ENCODE measurements at regions not wholly inside any gene's neighbourhood (a gene's known extent, or its start where the extent isn't known, plus 50 kb on each side); places are given as distances from the start of the nearest gene placed in this dataset.

DNA sequence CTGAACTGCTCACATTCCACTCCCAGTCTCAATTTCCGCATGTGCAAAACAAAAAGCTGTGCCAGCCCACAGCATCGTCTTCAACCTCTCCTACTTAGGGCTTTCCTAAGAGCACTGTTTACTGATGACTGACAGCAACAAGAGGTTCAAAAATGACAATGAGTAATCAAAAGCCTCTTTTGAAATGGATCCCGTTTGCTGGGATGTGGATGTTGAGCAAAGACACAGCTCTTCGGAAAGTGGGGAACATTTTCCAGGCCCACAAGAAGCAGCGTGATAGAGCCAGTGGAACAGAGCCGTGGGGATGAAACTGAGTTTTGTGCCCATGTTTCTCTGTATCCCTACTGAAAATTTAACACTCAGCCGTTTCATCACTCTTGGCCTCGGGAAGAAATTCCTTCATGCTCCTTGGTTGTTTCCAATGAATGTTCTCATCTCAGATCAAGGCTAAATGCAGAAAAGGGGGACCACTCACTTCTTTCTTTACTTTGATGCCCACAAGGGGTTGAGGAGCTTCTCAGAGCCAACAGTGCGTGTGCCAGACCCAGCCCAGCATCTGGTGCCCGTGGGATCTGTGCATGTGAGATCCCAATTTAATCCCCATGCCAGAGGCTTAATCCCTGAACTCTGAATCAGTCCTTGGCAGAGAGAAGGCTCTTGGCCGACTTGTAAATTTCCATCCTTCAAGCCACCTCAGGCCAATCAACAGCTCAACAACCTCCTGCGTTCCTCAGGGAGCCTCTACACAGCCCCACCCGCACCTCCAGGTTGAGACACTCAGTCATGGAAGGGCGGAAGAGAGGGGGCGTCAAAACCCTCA is 230.2 kb upstream of the DAPK1 start:
- Mint-ChIP-seq H3K4me3 (no peak overlapping the region), H3K27ac (no peak overlapping the region), H3K27me3 (no peaks in the 10 kb centered on the region), H3K4me1 (no peaks in the 10 kb centered on the region), H3K9me3 (no peaks in the 10 kb centered on the region), H3K36me3 (no peaks in the 10 kb centered on the region)
- ATAC-seq: no peak

DNA sequence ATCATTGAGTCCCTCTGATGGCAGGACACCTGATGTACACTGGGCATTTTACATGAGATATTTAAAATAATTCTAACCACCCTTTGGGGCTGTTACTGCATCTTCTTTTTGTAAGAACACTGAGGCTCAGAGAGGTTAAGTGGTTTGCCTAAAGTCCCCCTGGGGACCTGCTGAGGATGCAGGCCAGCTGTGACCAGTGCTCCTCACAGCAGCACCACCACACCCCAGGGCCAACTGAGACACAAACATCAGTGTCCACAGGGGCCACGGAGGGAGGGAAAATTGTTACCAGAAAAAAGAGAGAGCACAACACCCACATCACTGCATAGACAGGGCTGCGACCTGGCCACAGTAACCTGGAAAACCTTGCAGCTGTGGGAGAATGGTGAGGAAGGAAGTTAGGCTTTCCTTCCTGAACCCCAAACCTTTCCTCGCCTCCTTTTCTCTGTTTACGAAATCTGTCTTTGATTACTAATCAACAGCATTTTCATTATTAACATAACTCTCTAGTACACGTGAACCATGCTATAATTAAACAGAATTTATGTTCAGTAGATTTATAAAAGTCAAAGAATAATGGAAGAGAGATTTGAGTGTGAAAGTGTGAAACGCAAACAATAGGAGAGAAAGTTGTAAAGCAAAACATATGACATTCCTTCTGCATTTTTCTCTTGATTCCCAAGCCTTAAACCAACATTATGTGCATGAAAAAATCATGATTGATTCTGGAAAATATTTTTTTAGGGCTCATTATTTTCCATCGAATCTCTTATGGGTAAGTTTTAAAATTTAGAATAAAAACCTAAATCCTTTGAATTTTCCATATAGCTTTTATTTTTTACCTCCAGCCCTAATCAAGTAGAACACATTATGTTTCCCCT is 228.1 kb upstream of the DAPK1 start:
- Mint-ChIP-seq H3K9me3 (no peaks in the 10 kb centered on the region), H3K4me3 (no peak overlapping the region), H3K4me1 (no peaks in the 10 kb centered on the region), H3K36me3 (no peaks in the 10 kb centered on the region), H3K27ac (no peak overlapping the region), H3K27me3 (no peaks in the 10 kb centered on the region)
- no peak for ATAC-seq

DNA sequence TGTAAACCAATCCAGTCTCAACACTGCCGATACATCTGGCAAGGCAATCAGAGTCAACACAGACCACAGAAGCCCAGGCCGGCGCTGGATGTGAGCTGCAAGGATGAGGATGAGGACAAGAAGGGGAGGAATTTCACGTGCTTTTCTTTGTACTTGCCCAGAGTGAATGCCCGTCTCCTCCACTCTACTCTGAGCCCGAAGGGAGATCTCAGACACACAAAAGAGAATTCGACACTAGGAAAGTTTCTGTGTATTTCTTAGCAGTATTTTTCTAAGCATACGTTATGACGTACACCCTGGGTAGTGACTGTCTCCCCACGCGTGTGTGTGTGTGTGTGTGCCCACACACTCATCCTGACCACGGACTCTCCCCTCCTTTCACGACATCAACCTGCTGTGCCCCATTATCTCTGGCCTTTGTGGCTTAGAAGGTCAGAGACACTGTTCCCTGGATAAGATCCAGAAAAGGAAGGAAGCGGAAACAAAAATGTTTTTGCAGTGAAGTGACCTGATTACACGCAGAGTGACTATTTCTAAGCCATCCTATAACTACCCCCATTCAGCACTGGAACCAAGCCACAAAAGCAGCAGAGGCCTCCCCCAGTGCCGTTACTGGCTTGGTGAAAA is 227.3 kb upstream of the DAPK1 start:
- H3K27ac Mint-ChIP-seq: no peak overlapping the region
- no peak overlapping the region for H3K4me3 Mint-ChIP-seq
- no peaks in the 10 kb centered on the region for H3K27me3 Mint-ChIP-seq
- no peak for ATAC-seq
- H3K4me1 Mint-ChIP-seq: no peaks in the 10 kb centered on the region
- H3K9me3 Mint-ChIP-seq: no peaks in the 10 kb centered on the region
- no peaks in the 10 kb centered on the region for H3K36me3 Mint-ChIP-seq

DNA sequence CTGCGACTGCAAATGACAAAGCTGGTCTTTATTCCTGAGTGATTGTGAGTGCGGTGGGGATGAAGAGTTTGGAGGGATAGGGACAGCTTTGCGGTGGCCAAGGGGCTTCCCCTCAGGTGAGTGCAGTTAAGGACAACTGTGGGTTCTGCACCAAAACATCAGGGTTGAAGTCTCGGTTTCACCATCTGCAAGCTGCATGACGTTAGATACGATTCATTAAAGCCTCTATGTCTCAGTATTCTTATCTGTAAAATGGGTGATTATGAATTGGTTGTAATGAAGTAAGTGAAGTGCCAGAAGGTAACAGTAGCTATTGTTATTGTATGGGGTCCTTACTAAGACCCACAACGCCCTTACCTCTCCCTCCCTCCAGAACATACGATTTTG is 226.8 kb upstream of the DAPK1 start:
- Mint-ChIP-seq H3K4me3 (no peak overlapping the region), H3K27ac (no peak overlapping the region), H3K4me1 (no peaks in the 10 kb centered on the region), H3K27me3 (no peaks in the 10 kb centered on the region), H3K36me3 (no peaks in the 10 kb centered on the region), H3K9me3 (no peaks in the 10 kb centered on the region)
- no peak for ATAC-seq

DNA sequence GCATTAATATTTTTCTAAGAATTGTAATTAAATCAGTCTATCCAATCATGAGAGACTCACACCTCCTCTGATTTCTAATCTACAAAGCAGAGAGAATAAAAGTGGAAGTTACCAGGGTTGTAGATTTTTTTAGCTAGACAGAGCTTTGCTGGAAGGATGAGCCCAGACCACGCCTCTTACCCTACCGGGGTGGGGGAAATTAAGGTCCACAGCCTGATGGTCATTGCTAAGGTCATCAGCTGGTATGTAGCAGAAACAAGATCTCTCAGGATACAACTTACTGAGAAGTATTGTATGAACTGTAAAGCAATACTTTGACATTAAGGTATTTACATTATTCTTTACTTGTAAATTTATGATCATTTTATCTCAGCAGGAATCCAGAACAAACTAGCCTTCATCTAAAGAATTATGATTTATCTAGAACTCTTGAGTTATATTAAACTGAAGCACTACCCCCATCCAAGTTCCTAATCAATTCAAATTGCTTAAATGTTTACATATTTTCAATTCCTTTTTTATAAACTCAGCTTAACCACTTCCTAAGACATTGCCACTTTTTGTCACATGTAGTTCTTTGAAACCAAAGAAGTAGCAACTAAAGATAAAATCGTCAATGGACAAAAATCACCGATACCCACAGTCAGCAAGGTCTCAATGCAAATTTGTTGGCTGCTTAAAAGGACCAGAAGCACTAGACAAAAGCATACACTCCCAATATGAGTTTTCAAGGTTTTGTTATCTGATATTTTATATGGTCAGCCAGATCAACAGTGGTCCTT is 225.8 kb upstream of the DAPK1 start:
- no peak overlapping the region for H3K4me3 Mint-ChIP-seq

DNA sequence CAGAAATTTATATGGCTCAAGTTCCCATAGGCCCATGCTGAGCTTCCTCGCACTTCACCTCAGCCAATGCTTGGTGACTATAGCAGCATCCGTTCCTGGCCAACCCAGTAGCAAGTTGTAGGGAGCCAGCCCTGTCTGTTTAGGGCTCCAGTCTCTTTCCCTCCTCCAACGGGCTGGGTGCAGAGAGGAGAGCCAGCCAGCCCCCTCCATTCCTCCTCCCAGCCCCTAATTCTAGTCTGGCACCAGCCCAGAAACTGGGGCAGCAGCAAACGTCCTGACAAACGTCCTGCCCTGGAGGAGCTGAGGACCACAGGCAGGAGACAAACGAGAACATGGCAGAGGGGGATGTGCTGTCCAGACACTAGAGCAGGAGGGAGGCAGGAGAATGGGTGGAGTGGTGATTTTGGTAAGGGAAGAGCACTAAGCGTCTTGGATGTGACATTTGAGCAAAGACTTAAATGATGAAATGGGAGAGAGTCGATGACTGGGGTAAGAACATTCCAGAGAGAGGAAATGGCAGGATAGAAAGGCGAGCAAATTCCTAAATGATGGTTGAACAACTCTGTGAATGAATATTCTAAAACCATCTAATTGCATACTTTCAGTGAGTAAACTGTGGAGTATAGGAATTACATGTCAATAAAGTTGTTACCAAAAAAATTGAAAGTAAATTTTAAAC is 222.5 kb upstream of the DAPK1 start:
- Mint-ChIP-seq H3K9me3 (no peaks in the 10 kb centered on the region), H3K36me3 (no peaks in the 10 kb centered on the region), H3K27me3 (no peaks in the 10 kb centered on the region), H3K4me3 (no peak overlapping the region), H3K27ac (no peak overlapping the region), H3K4me1 (no peaks in the 10 kb centered on the region)
- ATAC-seq: no peak

More for the DNA sequence above, 225.8 kb upstream of the DAPK1 start:
- no peak for ATAC-seq
- Mint-ChIP-seq H3K27ac (no peak overlapping the region), H3K36me3 (no peaks in the 10 kb centered on the region), H3K9me3 (no peaks in the 10 kb centered on the region), H3K27me3 (no peaks in the 10 kb centered on the region), H3K4me1 (no peaks in the 10 kb centered on the region)

DNA sequence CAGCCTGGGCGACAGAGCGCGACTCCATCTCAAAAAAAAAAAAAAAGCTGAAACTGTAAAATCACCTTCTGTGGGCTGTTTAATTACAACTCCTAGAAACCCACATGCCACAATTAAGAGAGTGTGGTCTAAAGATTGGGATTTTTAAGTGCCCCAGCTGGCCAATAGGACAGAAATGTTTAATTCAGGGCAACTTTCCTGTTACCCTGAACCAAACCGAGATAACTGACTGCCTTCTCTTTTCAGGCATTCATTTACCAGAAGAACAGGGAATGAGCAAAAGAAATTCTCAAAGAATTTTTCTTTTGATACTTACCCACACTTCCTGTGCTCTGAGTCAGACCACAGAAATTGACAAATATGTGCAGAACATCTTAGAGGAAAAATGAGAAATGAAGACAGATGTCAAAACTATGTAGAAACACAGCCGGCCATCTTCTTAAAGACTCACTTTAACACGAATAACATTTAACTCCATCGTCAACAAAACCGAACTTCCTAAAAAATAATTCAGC is 221.3 kb upstream of the DAPK1 start:
- ATAC-seq: no peak
- no peaks in the 10 kb centered on the region for H3K36me3 Mint-ChIP-seq
- H3K9me3 Mint-ChIP-seq: no peaks in the 10 kb centered on the region
- H3K27ac Mint-ChIP-seq: no peak overlapping the region
- no peaks in the 10 kb centered on the region for H3K4me1 Mint-ChIP-seq
- no peak overlapping the region for H3K4me3 Mint-ChIP-seq
- H3K27me3 Mint-ChIP-seq: no peaks in the 10 kb centered on the region

DNA sequence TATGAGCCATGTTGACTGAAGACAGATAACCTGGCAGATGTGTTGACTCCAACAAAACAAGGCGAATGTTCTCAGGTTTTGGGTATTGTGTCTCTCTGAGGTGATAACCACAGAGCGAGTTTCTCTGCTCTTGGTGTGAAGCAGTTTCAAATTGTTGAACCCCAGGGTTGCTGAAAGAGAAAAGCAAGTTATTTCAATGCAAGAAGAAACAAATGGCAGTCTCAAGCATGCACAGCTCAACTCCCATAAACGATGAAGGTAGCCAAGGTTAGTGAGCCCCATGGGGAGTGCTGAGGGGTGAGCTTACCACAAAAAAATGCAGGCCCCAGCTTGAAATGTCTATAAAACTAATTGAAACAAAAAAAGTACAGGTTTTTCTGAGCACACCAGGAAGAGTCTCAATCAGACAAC is 220.8 kb upstream of the DAPK1 start:
- Mint-ChIP-seq H3K27ac (no peak overlapping the region), H3K36me3 (no peaks in the 10 kb centered on the region), H3K27me3 (no peaks in the 10 kb centered on the region), H3K9me3 (no peaks in the 10 kb centered on the region), H3K4me1 (no peaks in the 10 kb centered on the region), H3K4me3 (no peak overlapping the region)
- ATAC-seq: no peak

DNA sequence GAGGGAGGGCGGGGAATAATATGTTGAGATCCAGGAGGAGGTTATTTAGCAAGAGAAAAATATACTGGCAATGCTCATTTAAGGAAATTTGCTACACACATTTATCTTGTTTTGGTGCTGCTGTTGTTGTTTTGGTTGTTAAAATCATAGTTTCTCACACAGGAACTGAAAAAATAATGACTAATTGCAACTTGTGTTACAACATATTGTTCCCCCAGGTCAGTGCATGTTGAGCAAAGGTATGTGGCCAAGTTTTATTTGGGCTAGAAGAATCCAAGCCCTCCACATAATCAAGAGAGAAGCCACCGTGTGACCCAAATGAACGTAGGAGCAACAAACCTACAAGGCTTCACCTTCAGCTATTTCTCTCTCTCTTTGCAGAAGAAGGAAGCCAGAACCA is 220.3 kb upstream of the DAPK1 start:
- ATAC-seq: no peak
- Mint-ChIP-seq H3K4me3 (no peak overlapping the region), H3K36me3 (no peaks in the 10 kb centered on the region), H3K4me1 (no peaks in the 10 kb centered on the region), H3K9me3 (no peaks in the 10 kb centered on the region), H3K27ac (no peak overlapping the region), H3K27me3 (no peaks in the 10 kb centered on the region)

DNA sequence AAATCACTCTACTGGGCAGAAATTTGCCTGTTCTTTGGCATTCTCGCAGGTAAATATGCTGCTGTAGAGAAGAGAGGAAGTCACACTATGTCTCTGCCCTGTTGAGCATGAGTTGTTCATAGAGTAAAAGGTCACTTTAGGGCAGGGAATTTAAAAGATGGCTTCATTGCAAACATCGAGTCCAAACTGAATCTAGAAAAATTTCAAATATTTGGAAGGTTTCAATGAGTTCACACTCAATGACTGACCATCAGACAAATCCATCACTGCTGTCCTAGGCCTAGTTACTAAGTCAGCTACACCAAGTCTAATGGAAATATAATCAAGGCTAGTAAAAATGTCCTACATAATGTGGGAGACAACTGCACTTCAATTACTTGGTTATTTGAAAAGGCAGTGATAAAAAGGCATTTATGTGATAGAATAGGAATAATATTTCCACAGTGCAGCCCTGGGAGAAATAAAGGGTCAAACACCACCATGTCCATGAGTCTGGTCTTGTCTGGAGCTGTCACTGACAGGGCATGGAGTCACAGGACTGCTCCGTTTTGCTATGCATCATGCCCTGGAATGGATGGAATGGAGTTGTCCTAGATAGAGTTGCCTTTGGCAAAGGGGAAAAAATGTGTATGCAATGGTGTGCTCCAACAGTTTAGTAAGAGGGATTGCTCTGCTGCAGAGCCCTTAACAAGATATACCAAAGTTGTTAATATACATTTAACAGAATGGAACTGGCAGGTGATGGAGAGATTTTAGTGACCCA is 218.5 kb upstream of the DAPK1 start:
- Mint-ChIP-seq H3K27ac (no peak overlapping the region), H3K27me3 (no peaks in the 10 kb centered on the region), H3K36me3 (no peaks in the 10 kb centered on the region), H3K4me3 (no peak overlapping the region), H3K4me1 (no peaks in the 10 kb centered on the region), H3K9me3 (no peaks in the 10 kb centered on the region)
- no peak for ATAC-seq

DNA sequence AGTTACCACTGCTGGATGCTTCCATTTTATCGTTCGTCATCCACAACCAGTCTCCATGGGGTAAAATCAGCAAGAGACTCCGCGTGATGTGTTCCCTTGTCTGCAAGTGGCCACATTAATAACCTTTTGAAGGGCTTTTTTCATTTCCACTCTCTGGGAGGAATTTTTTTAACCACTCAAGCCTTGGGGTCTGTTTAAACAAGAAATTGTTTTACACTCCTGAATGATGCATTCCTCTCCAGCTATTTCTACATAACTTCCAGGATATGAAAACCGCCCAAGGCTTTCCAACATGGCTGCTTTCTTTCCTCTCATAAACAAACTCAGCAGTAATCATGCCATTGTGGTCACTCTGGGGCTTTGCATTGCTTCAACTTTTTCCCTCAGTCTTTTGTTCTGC is 217.2 kb upstream of the DAPK1 start:
- H3K4me1 Mint-ChIP-seq: no peaks in the 10 kb centered on the region
- H3K27me3 Mint-ChIP-seq: no peaks in the 10 kb centered on the region
- no peak overlapping the region for H3K27ac Mint-ChIP-seq
- H3K36me3 Mint-ChIP-seq: no peaks in the 10 kb centered on the region
- H3K9me3 Mint-ChIP-seq: no peaks in the 10 kb centered on the region
- ATAC-seq: no peak
- H3K4me3 Mint-ChIP-seq: no peak overlapping the region

DNA sequence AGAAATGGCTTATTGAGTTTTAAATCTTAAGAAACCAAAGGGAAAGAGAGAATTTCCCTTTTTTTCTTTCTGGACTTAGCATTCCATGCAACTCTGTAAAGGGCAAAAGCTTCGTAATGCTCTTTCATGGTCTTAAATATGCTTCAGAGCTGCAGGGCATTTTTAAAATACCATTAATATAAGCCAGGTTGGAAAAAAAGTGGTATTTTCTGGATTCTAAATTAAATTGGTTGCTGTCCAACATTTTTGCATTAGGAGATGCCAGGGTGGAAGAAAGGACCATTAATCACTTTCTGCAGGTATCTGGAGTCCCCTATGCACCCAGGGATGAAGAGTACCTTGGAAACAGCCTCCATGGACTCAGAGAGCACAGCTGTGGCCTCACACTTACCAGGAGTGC is 215.1 kb upstream of the DAPK1 start:
- no peak overlapping the region for H3K27ac Mint-ChIP-seq
- no peak overlapping the region for H3K4me3 Mint-ChIP-seq
- H3K27me3 Mint-ChIP-seq: no peaks in the 10 kb centered on the region
- H3K4me1 Mint-ChIP-seq: no peaks in the 10 kb centered on the region
- H3K36me3 Mint-ChIP-seq: no peaks in the 10 kb centered on the region
- H3K9me3 Mint-ChIP-seq: no peaks in the 10 kb centered on the region
- no peak for ATAC-seq

DNA sequence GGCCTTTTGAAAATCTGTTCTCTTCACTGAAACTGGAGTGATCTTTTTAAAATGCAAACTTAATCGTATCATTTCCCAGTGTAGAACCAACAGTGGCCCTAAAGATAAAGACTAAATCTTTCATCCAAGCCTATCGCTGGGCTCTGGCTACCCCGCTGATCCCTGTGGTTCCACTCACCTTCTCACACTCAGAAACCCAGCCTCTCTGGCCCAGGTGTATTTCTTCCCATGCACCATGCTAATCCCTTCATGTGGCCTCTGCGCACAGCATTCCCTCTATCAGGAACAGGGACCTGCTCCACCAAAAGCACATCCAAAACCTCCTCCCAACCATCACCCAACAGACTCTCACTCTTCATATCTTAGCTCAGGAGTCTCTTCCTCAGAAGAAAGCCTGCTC is 214.1 kb upstream of the DAPK1 start:
- H3K36me3 Mint-ChIP-seq: no peaks in the 10 kb centered on the region
- H3K9me3 Mint-ChIP-seq: no peaks in the 10 kb centered on the region
- H3K27me3 Mint-ChIP-seq: no peaks in the 10 kb centered on the region
- no peak overlapping the region for H3K4me3 Mint-ChIP-seq
- H3K4me1 Mint-ChIP-seq: no peaks in the 10 kb centered on the region
- no peak for ATAC-seq
- H3K27ac Mint-ChIP-seq: no peak overlapping the region
